Nephron (organoid): ENCODE measurements at regions not wholly inside any gene's neighbourhood (a gene's known extent, or its start where the extent isn't known, plus 50 kb on each side); places are given as distances from the start of the nearest gene placed in this dataset.

Source experiments
- H3K27ac Mint-ChIP-seq, 3 experiments: 2 replicates each; pipeline ENCODE4 v1.8.0; 2020; ENCODE audit warnings: mixed read lengths in 3 of 3, mild to moderate bottlenecking in 2 of 3, moderate library complexity in 1 of 3
- H3K27me3 Mint-ChIP-seq: 2 replicates; pipeline ENCODE4 v1.8.0; 2021; ENCODE audit warnings: low read depth, mild to moderate bottlenecking, moderate library complexity, mixed read lengths
- H3K36me3 Mint-ChIP-seq: 2 replicates; pipeline ENCODE4 v1.8.0; 2020; ENCODE audit warnings: low read depth, mixed read lengths
- H3K4me1 Mint-ChIP-seq: 2 replicates; pipeline ENCODE4 v1.8.0; 2020; ENCODE audit warnings: mixed read lengths
- H3K4me3 Mint-ChIP-seq, 3 experiments: 2 replicates each; pipeline ENCODE4 v1.8.0; 2020; ENCODE audit warnings: mild to moderate bottlenecking in 3 of 3, mixed read lengths in 3 of 3, moderate library complexity in 2 of 3
- H3K9me3 Mint-ChIP-seq: 2 replicates; pipeline ENCODE4 v1.8.0; 2020; ENCODE audit warnings: mixed read lengths
- TF ChIP-seq, protein P1 (sequence below), 3 experiments: fragments of 200-600 bp; sonication (generic); IDR thresholded peaks; one replicate each; pipeline ENCODE4 v1.5.0; 2021; ENCODE audit warnings: antibody characterized with exemption in 3 of 3; ENCODE audit not compliant: unreplicated experiment in 3 of 3

DNA sequence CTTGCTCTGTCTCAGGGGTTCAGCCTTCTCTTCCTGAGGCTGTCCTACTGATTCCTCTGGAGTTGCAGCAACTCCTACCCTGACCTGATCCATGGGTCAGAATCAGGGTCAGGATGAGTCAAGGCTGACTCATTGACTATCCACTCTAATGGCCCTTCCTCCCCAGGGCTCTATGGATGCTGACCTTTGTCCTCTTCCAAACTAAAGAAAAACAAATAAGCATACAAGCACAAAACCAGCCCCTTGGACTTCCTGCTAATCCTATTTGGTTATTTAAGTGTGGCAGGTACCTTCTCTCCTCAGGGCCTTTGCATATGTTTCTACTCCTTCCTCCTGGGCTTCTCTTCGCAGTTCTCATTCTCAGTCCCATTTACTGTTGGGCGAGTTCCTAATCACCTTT, 204.5 kb upstream of the NAV2 start:
- Mint-ChIP-seq H3K36me3 (no peaks in the 10 kb centered on the region), H3K4me1 (peaks cover 30% of the 10 kb centered on the region), H3K9me3 (no peaks in the 10 kb centered on the region), H3K4me3 (no peak overlapping the region), H3K27me3 (peaks cover 58% of the 10 kb centered on the region), H3K27ac (no peak overlapping the region)
- TF ChIP-seq, protein P1, sequence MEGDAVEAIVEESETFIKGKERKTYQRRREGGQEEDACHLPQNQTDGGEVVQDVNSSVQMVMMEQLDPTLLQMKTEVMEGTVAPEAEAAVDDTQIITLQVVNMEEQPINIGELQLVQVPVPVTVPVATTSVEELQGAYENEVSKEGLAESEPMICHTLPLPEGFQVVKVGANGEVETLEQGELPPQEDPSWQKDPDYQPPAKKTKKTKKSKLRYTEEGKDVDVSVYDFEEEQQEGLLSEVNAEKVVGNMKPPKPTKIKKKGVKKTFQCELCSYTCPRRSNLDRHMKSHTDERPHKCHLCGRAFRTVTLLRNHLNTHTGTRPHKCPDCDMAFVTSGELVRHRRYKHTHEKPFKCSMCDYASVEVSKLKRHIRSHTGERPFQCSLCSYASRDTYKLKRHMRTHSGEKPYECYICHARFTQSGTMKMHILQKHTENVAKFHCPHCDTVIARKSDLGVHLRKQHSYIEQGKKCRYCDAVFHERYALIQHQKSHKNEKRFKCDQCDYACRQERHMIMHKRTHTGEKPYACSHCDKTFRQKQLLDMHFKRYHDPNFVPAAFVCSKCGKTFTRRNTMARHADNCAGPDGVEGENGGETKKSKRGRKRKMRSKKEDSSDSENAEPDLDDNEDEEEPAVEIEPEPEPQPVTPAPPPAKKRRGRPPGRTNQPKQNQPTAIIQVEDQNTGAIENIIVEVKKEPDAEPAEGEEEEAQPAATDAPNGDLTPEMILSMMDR (IDR thresholded peaks at IDR 0.05; ENCODE audit: unreplicated experiment in 3 of 3): no peak

DNA sequence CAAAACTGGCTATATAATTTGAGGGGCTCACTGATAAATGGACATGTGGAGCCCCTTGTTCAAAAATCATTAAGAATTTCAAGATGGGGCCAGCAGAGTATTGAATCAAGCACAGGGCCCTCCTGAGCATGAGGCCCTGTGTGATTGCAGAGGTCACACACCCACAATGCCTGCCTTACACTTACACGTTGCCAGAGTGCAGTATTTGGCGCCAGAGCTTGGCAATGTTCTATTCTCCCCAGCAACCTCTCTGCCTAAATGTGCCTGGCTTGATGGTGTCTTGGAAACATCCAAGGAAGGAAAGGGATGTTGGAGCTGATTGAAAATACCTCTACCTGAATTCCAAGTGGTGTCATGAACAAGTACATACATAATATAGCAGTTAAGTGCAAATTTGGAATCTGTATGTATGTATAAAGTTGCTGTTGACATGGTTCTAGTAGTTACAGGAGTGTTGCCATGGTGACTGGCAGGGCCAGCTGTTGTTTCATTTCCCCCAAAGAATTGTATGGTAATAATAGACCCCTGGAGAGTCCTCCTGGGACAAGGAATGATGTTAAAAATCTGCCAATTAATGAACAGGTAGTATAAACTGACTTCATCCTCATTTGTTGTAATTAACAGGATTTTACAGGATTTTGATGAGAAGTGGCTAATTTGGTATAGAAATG, 205.7 kb upstream of the NAV2 start:
- Mint-ChIP-seq H3K27ac (peak overlapping the region in 1 of 3 experiments; percentile 21), H3K4me3 (no peak overlapping the region), H3K9me3 (no peaks in the 10 kb centered on the region), H3K4me1 (peaks cover 25% of the 10 kb centered on the region), H3K36me3 (no peaks in the 10 kb centered on the region), H3K27me3 (peaks cover 47% of the 10 kb centered on the region)
- TF ChIP-seq, protein P1 (IDR thresholded peaks at IDR 0.05; ENCODE audit: unreplicated experiment in 3 of 3): no peak

DNA sequence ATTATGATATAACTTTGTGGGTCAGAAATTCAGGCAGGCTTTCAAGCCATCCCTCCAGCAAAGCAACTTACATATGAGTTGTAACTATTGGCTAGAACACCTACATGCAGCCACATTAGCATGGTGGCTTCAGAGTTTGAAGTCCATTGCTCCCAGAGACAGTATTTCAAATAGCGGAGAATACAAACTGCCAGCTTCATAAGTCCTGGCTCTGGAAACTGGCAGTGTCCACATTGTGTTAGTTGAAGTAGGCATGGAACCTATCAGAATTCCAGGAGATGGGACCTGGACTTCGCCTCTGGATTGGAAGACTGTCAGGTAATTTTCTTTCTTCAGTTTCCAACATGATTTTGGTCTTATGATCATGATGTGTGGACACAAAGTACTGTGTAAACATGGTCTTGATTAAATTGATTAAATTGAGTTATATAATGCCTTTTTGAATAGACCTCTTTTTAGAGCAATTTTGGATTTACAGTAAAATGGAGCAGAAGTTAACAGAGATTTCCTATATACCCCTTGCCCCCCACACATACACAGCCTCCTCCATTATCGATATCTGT, 209.9 kb upstream of the NAV2 start:
- TF ChIP-seq, protein P1 (IDR thresholded peaks at IDR 0.05; ENCODE audit: unreplicated experiment in 3 of 3): no peak
- Mint-ChIP-seq H3K4me1 (no peaks in the 10 kb centered on the region), H3K27me3 (peaks cover 21% of the 10 kb centered on the region), H3K36me3 (no peaks in the 10 kb centered on the region), H3K9me3 (no peaks in the 10 kb centered on the region), H3K27ac (no peak overlapping the region), H3K4me3 (no peak overlapping the region)

DNA sequence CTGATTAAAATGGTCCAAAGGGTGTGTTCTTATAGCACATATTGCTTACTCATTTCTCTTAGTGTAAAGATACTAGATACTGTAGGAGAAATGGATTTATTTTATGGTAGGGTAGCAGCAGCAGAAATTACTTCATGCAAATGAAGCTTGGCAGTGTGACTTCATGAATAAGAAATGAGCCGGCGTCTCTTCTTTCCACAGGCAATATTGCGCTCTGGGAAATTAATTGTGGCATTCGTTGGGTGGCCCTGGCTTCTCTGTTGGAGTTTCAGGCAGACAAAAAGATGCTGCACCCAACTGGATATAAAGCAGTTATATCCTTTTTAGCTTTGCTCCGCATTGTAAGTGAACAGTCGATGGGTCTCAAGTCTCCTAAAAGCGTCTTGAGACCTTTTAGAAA, 211.0 kb upstream of the NAV2 start:
- TF ChIP-seq, protein P1 (IDR thresholded peaks at IDR 0.05; ENCODE audit: unreplicated experiment in 3 of 3): no peak
- Mint-ChIP-seq H3K27ac (no peak overlapping the region), H3K27me3 (peaks cover 23% of the 10 kb centered on the region)

DNA sequence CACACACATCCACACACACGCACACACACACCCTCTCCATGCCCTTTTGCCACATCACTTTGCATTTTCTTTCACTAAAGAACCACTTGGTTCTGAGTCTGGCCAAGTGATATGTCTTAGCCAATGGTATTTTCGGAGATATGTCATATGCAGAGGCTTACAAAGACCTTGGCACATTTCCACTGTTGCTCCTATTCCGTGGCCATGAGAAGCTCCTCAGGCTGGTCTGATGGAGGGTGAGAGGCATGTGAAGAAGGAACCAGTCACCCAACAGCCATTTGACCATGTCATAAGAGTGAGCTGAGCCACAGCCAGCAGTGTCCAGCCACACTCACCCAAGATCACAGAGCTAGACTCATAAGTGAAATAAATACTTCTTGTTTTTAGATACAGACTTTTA, 212.6 kb upstream of the NAV2 start:
- H3K27ac Mint-ChIP-seq: no peak overlapping the region
- no peak overlapping the region for H3K4me3 Mint-ChIP-seq
- peaks cover 29% of the 10 kb centered on the region for H3K27me3 Mint-ChIP-seq
- TF ChIP-seq, protein P1 (IDR thresholded peaks at IDR 0.05; ENCODE audit: unreplicated experiment in 3 of 3): no peak
- no peaks in the 10 kb centered on the region for H3K4me1 Mint-ChIP-seq
- H3K9me3 Mint-ChIP-seq: peaks cover 3% of the 10 kb centered on the region
- H3K36me3 Mint-ChIP-seq: no peaks in the 10 kb centered on the region

More for the DNA sequence above, 211.0 kb upstream of the NAV2 start:
- Mint-ChIP-seq H3K9me3 (no peaks in the 10 kb centered on the region), H3K36me3 (no peaks in the 10 kb centered on the region), H3K4me1 (no peaks in the 10 kb centered on the region), H3K4me3 (no peak overlapping the region)
